Neural cell (in vitro differentiated cells): ENCODE measurements at regions not wholly inside any gene's neighbourhood (a gene's known extent, or its start where the extent isn't known, plus 50 kb on each side); places are given as distances from the start of the nearest gene placed in this dataset.

ENCODE experiments used
- H2AFZ ChIP-seq: fragments of 200-600, 300-800 bp; sonication (generic), shearing (Covaris generic); 2 replicates; pipeline ENCODE4 v1.6.0; 2014; ENCODE audit warnings: low read depth, mild to moderate bottlenecking, antibody characterized with exemption, low read length, moderate library complexity
- H3F3A ChIP-seq: fragments of 200-600 bp; shearing (Covaris generic); 2 replicates; pipeline ENCODE4 v1.6.1; 2016; ENCODE audit warnings: mild to moderate bottlenecking, moderate library complexity, mixed read lengths, antibody characterized with exemption, low read length; ENCODE audit not compliant: insufficient read depth, poor library complexity, severe bottlenecking
- H3K27ac ChIP-seq: fragments of 200-600, 300-800 bp; sonication (generic), shearing (Covaris generic); 2 replicates; pipeline ENCODE4 v1.5.1; 2014; ENCODE audit warnings: mild to moderate bottlenecking, low read length, moderate library complexity
- H3K27me3 ChIP-seq: fragments of 300-800, 200-600 bp; sonication (generic), shearing (Covaris generic); 2 replicates; pipeline ENCODE4 v1.6.0; 2014; ENCODE audit warnings: mild to moderate bottlenecking, low read depth, low read length, moderate library complexity; ENCODE audit not compliant: insufficient read depth
- H3K36me3 ChIP-seq: fragments of 300-800, 200-600 bp; sonication (generic), shearing (Covaris generic); 2 replicates; pipeline ENCODE4 v1.5.1; 2014; ENCODE audit warnings: mild to moderate bottlenecking, antibody characterized with exemption, low read length, moderate library complexity; ENCODE audit not compliant: insufficient read depth
- H3K4me2 ChIP-seq: fragments of 300-800, 200-600 bp; sonication (generic), shearing (Covaris generic); 2 replicates; pipeline ENCODE4 v1.6.0; 2014; ENCODE audit warnings: mild to moderate bottlenecking, low read length
- H3K4me3 ChIP-seq: fragments of 300-800, 200-600 bp; sonication (generic), shearing (Covaris generic); 2 replicates; pipeline ENCODE4 v1.5.1; 2014; ENCODE audit warnings: mild to moderate bottlenecking, low read length, moderate library complexity
- H3K79me2 ChIP-seq: fragments of 200-600 bp; shearing (Covaris generic); replicated peaks from 2 replicates; pipeline ENCODE4 v1.6.0; 2014; ENCODE audit warnings: mild to moderate bottlenecking, low read length, moderate library complexity; ENCODE audit not compliant: insufficient read depth
- H3K9ac ChIP-seq: fragments of 300-800, 200-600 bp; sonication (generic), shearing (Covaris generic); 2 replicates; pipeline ENCODE4 v1.6.1; 2016; ENCODE audit warnings: mild to moderate bottlenecking, low read length, mixed read lengths
- H3K9me2 ChIP-seq: fragments of 200-600 bp; shearing (Covaris generic); 2 replicates; pipeline ENCODE4 v1.6.1; 2016; ENCODE audit warnings: mild to moderate bottlenecking, low read length, mixed read lengths; ENCODE audit not compliant: insufficient read depth
- H3K9me3 ChIP-seq: fragments of 200-600, 300-800 bp; sonication (generic), shearing (Covaris generic); 2 replicates; pipeline ENCODE4 v1.6.1; 2016; ENCODE audit warnings: mild to moderate bottlenecking, mixed run types, low read length, moderate library complexity, mixed read lengths
- H4K20me1 ChIP-seq: fragments of 200-600 bp; shearing (Covaris generic); 2 replicates; pipeline ENCODE4 v1.6.1; 2016; ENCODE audit warnings: mild to moderate bottlenecking, mixed run types; ENCODE audit not compliant: insufficient read depth
- EP300 ChIP-seq: fragments of 450-650 bp; conservative IDR thresholded peaks from 2 replicates; pipeline ENCODE4 v1.6.1; 2014; ENCODE audit warnings: antibody characterized with exemption, mild to moderate bottlenecking, moderate library complexity; ENCODE audit not compliant: poor library complexity, severe bottlenecking
- EZH2 ChIP-seq: fragments of 200-600, 300-800 bp; shearing (Covaris generic), sonication (generic); IDR thresholded peaks from 2 replicates; pipeline ENCODE4 v1.6.1; 2014; ENCODE audit warnings: antibody characterized with exemption, low read length, borderline replicate concordance, mild to moderate bottlenecking; ENCODE audit not compliant: insufficient read depth, poor library complexity, severe bottlenecking
- MXI1 ChIP-seq: fragments of 450-650 bp; conservative IDR thresholded peaks from 2 replicates; pipeline ENCODE4 v1.6.1; 2014; ENCODE audit warnings: antibody characterized with exemption, mild to moderate bottlenecking; ENCODE audit not compliant: poor library complexity, severe bottlenecking
- POLR2AphosphoS5 ChIP-seq: IDR thresholded peaks from 2 replicates; pipeline ENCODE4 v1.6.1; 2012
- RAD21 ChIP-seq: fragments of 450-650 bp; conservative IDR thresholded peaks from 2 replicates; pipeline ENCODE4 v1.6.1; 2014; ENCODE audit warnings: antibody characterized with exemption, mild to moderate bottlenecking, moderate library complexity
- SMC3 ChIP-seq: fragments of 450-650 bp; conservative IDR thresholded peaks from 2 replicates; pipeline ENCODE4 v1.6.1; 2014; ENCODE audit warnings: antibody characterized with exemption, mild to moderate bottlenecking, moderate library complexity; ENCODE audit not compliant: poor library complexity
- TAF1 ChIP-seq: IDR thresholded peaks from 2 replicates; pipeline ENCODE4 v1.6.1; 2012; ENCODE audit warnings: low read depth
- TF ChIP-seq, protein P1 (sequence below): IDR thresholded peaks from 2 replicates; pipeline ENCODE4 v1.6.1; 2012; ENCODE audit warnings: borderline replicate concordance
- TF ChIP-seq, protein P2 (sequence below): fragments of 450-650 bp; IDR thresholded peaks from 2 replicates; pipeline ENCODE4 v1.5.1; 2014; ENCODE audit warnings: antibody characterized with exemption, mild to moderate bottlenecking, moderate library complexity; ENCODE audit not compliant: poor library complexity, severe bottlenecking

DNA sequence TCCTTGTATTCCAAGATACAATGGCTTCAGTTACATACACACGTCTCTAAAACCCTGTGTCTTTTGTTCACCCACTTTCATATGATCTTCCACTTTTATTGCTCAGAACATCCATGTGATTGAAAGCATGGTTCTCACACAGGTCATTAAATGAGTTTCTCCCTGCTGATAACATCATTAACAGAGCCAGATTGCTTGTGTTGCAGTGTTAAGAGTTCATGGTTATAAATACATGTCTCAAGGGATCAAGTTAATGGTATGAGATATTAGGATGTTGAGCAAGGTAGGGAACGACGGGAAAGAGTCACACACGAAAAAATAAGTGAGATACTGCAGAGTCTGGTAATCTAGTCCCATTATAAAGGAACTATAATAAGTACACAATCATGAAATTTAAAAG is 861.5 kb downstream of the SORCS1 start:
- H2AFZ ChIP-seq: no peak overlapping the region
- TF ChIP-seq EP300 (no peak), RAD21 (no peak), MXI1 (no peak), TAF1 (no peak), EZH2 (no peak), SMC3 (no peak), POLR2AphosphoS5 (no peak)
- TF ChIP-seq, protein P1, sequence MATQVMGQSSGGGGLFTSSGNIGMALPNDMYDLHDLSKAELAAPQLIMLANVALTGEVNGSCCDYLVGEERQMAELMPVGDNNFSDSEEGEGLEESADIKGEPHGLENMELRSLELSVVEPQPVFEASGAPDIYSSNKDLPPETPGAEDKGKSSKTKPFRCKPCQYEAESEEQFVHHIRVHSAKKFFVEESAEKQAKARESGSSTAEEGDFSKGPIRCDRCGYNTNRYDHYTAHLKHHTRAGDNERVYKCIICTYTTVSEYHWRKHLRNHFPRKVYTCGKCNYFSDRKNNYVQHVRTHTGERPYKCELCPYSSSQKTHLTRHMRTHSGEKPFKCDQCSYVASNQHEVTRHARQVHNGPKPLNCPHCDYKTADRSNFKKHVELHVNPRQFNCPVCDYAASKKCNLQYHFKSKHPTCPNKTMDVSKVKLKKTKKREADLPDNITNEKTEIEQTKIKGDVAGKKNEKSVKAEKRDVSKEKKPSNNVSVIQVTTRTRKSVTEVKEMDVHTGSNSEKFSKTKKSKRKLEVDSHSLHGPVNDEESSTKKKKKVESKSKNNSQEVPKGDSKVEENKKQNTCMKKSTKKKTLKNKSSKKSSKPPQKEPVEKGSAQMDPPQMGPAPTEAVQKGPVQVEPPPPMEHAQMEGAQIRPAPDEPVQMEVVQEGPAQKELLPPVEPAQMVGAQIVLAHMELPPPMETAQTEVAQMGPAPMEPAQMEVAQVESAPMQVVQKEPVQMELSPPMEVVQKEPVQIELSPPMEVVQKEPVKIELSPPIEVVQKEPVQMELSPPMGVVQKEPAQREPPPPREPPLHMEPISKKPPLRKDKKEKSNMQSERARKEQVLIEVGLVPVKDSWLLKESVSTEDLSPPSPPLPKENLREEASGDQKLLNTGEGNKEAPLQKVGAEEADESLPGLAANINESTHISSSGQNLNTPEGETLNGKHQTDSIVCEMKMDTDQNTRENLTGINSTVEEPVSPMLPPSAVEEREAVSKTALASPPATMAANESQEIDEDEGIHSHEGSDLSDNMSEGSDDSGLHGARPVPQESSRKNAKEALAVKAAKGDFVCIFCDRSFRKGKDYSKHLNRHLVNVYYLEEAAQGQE: no peak
- TF ChIP-seq, protein P2, sequence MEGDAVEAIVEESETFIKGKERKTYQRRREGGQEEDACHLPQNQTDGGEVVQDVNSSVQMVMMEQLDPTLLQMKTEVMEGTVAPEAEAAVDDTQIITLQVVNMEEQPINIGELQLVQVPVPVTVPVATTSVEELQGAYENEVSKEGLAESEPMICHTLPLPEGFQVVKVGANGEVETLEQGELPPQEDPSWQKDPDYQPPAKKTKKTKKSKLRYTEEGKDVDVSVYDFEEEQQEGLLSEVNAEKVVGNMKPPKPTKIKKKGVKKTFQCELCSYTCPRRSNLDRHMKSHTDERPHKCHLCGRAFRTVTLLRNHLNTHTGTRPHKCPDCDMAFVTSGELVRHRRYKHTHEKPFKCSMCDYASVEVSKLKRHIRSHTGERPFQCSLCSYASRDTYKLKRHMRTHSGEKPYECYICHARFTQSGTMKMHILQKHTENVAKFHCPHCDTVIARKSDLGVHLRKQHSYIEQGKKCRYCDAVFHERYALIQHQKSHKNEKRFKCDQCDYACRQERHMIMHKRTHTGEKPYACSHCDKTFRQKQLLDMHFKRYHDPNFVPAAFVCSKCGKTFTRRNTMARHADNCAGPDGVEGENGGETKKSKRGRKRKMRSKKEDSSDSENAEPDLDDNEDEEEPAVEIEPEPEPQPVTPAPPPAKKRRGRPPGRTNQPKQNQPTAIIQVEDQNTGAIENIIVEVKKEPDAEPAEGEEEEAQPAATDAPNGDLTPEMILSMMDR: no peak
- no peak overlapping the region for H3K4me3 ChIP-seq
- H3K9me3 ChIP-seq: no peaks in the 10 kb centered on the region
- no peaks in the 10 kb centered on the region for H3F3A ChIP-seq
- no peaks in the 10 kb centered on the region for H3K9me2 ChIP-seq
- H3K27ac ChIP-seq: no peak overlapping the region
- no peaks in the 10 kb centered on the region for H3K36me3 ChIP-seq
- H3K9ac ChIP-seq: no peak overlapping the region
- no peaks in the 10 kb centered on the region for H3K79me2 ChIP-seq
- no peaks in the 10 kb centered on the region for H3K27me3 ChIP-seq
- H4K20me1 ChIP-seq: no peaks in the 10 kb centered on the region
- H3K4me2 ChIP-seq: no peak overlapping the region

DNA sequence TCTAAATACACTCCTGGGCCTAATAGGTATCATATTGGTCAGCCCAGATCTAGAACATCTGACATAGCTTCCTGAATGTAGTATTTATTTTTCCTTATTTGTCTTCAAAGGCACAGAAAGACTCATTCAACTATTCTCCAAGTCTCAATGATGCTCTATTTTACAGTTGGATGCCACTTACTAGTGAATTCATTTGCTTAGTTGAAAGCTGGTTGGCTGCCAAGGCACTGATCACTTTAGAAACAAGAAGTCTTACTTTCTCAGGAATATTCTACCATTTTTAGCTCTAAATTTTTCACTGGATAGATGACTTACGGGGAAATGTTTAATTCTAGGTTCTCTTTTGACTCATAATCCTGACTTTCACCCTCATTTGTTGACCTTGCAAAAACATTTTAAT is 863.4 kb downstream of the SORCS1 start:
- H3F3A ChIP-seq: no peaks in the 10 kb centered on the region
- no peak overlapping the region for H3K9ac ChIP-seq
- no peaks in the 10 kb centered on the region for H4K20me1 ChIP-seq
- TF ChIP-seq MXI1: no peak
- TF ChIP-seq POLR2AphosphoS5: no peak
- TF ChIP-seq RAD21: no peak
- TF ChIP-seq, protein P2: no peak
- TF ChIP-seq EP300: no peak
- TF ChIP-seq EZH2: no peak
- TF ChIP-seq, protein P1: no peak
- TF ChIP-seq TAF1: no peak
- TF ChIP-seq SMC3: no peak
- no peak overlapping the region for H2AFZ ChIP-seq
- no peak overlapping the region for H3K4me3 ChIP-seq
- no peaks in the 10 kb centered on the region for H3K79me2 ChIP-seq
- no peak overlapping the region for H3K4me2 ChIP-seq
- no peaks in the 10 kb centered on the region for H3K9me2 ChIP-seq
- no peaks in the 10 kb centered on the region for H3K36me3 ChIP-seq
- no peaks in the 10 kb centered on the region for H3K9me3 ChIP-seq
- no peak overlapping the region for H3K27ac ChIP-seq
- H3K27me3 ChIP-seq: no peaks in the 10 kb centered on the region
